Activated naive CD4-positive, alpha-beta T cell treated with anti-CD3 and anti-CD28 coated beads for 36 hours (primary cell): ENCODE measurements at regions not wholly inside any gene's neighbourhood (a gene's known extent, or its start where the extent isn't known, plus 50 kb on each side); places are given as distances from the start of the nearest gene placed in this dataset.
"Not testable (repeated sequence)": the region's sequence is repeated elsewhere in the genome, so short reads cannot be mapped to it uniquely, and the experiment has no call there.

Source experiments
- CTCF ChIA-PET: fragments of 350-600 bp; sonication (Branson Sonifier 250); formaldehyde crosslinking; loops from one replicate; lab custom pipeline; 2021; ENCODE audit warnings: antibody characterized with exemption; lab: Charles Lee
- DNase-seq: peaks from one replicate; pipeline ENCODE4 v3.0.0-alpha.2; 2020
- H3K27ac Mint-ChIP-seq: one replicate; pipeline ENCODE4 v1.8.0; 2021; ENCODE audit warnings: mild to moderate bottlenecking, mixed read lengths
- H3K27me3 Mint-ChIP-seq: one replicate; pipeline ENCODE4 v1.8.0; 2021; ENCODE audit warnings: low read depth, mixed read lengths
- H3K36me3 Mint-ChIP-seq: one replicate; pipeline ENCODE4 v1.8.0; 2021; ENCODE audit warnings: low read depth, mixed read lengths
- H3K4me1 Mint-ChIP-seq: one replicate; pipeline ENCODE4 v1.8.0; 2021; ENCODE audit warnings: low read depth, mixed read lengths
- H3K4me3 Mint-ChIP-seq: one replicate; pipeline ENCODE4 v1.8.0; 2021; ENCODE audit warnings: mild to moderate bottlenecking, moderate library complexity, mixed read lengths
- H3K9me3 Mint-ChIP-seq: one replicate; pipeline ENCODE4 v1.8.0; 2021; ENCODE audit warnings: mixed read lengths
- intact Hi-C: fragments of 100-400 bp; cut with micrococcal nuclease; formaldehyde crosslinking; loops from one replicate; pipeline ENCODE4 v1.15.1; 2023

DNA sequence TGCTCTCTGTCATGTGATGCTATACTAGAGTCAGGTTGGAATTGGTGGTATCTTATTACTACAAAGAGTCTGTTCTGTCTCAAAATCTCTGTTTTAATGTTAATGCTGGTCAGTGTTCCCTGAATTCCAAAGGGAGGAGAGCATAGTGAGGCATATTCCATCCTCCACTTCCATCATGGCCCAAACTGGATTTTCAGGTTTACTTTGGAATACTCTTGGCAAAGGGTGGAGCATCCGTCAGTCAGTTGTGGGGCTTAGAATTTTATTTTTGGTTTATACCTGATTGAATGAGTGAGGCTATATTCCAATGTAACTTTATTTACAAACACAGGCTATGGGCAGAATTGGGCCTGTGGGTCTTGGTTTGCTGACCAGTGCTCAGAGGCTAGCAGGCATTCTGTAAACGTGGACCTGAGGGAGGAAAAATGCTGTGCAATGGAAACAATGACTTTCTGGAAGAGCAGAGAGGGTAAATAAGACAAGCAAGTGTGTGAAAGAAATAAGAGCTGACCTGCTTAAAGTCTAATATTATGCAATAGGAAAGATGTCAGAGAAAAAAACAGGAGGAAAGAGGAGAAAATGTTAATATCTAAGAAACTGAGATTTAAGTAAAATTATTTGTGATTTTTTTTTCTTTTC lies 106.2 kb upstream of the CLINT1 start:
- H3K27me3 Mint-ChIP-seq: no peaks in the 10 kb centered on the region
- CTCF ChIA-PET: interaction anchor here (0.7 kb wide), 1 partner anchor 533 kb away, joined by 3 read pairs; no protein-coding TSS in a partner anchor
- no peak overlapping the region for H3K4me3 Mint-ChIP-seq
- DNase-seq: no peak
- no peak overlapping the region for H3K27ac Mint-ChIP-seq
- H3K4me1 Mint-ChIP-seq: no peaks in the 10 kb centered on the region
- H3K36me3 Mint-ChIP-seq: no peaks in the 10 kb centered on the region
- intact Hi-C loops: no loop called here
- no peaks in the 10 kb centered on the region for H3K9me3 Mint-ChIP-seq

DNA sequence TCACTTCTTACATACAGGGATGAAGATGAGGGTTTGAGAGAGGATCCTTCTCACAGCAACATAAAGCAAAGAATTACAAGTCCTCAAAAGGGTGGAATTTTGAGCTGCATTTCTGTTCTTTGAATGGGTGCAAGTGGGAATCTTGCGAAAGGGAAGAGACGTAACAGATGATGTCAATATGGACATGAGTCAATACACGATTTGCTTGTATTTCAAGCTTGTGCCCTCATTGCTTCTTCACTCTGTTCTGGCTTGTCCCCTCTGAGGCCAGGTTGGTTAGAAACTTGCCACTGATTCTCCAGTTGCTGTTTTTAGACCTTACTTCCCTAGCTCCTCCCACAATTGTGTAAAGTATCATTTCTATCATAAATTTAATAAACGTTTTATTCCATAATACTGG lies 104.8 kb upstream of the CLINT1 start:
- CTCF ChIA-PET: no interaction called here
- intact Hi-C loops: no loop called here
- Mint-ChIP-seq H3K36me3 (no peaks in the 10 kb centered on the region), H3K4me3 (no peak overlapping the region), H3K27ac (no peak overlapping the region), H3K9me3 (no peaks in the 10 kb centered on the region), H3K27me3 (no peaks in the 10 kb centered on the region), H3K4me1 (no peaks in the 10 kb centered on the region)
- no peak for DNase-seq

DNA sequence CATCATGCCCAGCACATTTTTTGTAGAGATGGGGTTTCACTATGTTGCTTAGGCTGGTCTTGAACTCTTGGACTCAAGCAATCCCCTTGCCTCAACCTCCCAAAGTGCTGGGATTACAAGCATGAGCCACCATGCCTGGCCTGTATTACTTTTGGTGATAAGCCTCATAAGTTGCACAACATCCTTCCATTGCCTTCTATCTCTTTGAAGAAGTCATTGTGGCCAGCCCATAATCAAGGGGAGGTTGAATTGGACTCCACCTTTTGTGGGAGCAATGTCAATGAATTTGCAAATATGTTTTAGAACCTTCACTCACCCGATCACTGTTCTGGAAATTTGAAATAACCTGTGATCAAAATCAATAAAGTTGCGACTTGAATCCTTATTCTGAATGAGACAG lies 104.3 kb upstream of the CLINT1 start:
- CTCF ChIA-PET: no interaction called here
- Mint-ChIP-seq H3K27me3 (no peaks in the 10 kb centered on the region), H3K27ac (no peak overlapping the region), H3K4me1 (no peaks in the 10 kb centered on the region), H3K9me3 (no peaks in the 10 kb centered on the region), H3K4me3 (no peak overlapping the region), H3K36me3 (no peaks in the 10 kb centered on the region)
- intact Hi-C loops: no loop called here
- no peak for DNase-seq

DNA sequence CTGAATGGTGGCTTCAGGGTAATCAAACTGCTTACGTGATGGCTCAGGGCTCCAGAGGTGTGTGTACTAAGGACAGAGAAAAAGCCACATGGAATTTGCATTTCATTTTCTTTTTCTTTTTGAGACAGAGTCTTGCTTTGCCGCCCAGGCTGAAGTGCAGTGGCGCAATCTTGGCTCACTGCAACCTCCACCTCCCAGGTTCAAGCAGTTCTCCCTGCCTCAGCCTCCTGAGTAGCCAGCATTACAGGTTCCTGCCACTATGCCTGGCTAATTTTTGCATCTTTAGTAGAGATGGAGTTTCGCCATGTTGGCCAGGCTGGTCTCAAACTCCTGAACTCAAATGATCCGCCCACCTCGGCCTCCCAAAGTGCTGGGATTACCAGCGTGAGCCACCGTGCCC lies 103.7 kb upstream of the CLINT1 start:
- H3K4me3 Mint-ChIP-seq, H3K9me3 Mint-ChIP-seq, DNase-seq, H3K36me3 Mint-ChIP-seq, H3K4me1 Mint-ChIP-seq, H3K27me3 Mint-ChIP-seq, H3K27ac Mint-ChIP-seq, intact Hi-C loops: not testable (repeated sequence)
- CTCF ChIA-PET: interaction anchor here (1.3 kb wide), 1 partner anchor 14 kb away, joined by 6 read pairs; no protein-coding TSS in a partner anchor

DNA sequence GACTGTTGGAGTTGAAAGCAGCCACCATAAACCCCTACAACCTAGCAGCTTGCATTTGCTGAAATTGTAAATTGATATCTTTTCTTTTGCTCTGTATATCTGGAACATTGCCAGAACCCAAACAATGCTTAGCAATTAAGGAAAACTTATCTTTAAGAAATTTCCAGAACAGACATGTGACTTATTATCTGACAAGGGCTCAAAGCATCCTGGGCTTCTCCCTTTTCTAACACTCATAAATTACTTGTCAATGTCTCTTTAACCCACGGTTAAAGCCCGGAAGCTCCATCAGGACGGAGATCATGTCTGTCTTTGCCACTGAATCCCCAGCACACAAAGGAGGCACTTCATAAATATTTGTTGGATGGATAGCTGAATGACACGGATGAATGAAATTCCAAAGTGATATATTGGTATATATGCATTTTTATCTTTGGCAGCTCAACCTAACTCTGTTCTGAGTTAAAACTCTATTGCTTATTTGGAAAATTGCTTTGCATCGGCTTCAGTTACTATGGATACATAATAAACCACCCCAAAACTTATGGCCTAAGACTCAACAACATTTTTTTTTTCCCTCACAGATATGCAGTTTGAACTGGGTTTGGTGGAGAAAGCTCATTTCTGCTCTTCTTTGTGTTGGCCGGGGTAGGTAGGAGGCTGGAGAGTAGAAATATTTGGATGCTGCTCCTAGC lies 103.1 kb upstream of the CLINT1 start:
- H3K27me3 Mint-ChIP-seq: peaks cover 2% of the 10 kb centered on the region
- CTCF ChIA-PET: interaction anchor here (0.9 to 1.3 kb wide), 2 partner anchors 10 to 13 kb away, joined by 3 to 6 read pairs; no protein-coding TSS in a partner anchor
- H3K27ac Mint-ChIP-seq: no peak overlapping the region
- H3K4me3 Mint-ChIP-seq: no peak overlapping the region
- H3K4me1 Mint-ChIP-seq: no peaks in the 10 kb centered on the region
- DNase-seq: no peak
- intact Hi-C loops: no loop called here
- no peaks in the 10 kb centered on the region for H3K9me3 Mint-ChIP-seq
- no peaks in the 10 kb centered on the region for H3K36me3 Mint-ChIP-seq

DNA sequence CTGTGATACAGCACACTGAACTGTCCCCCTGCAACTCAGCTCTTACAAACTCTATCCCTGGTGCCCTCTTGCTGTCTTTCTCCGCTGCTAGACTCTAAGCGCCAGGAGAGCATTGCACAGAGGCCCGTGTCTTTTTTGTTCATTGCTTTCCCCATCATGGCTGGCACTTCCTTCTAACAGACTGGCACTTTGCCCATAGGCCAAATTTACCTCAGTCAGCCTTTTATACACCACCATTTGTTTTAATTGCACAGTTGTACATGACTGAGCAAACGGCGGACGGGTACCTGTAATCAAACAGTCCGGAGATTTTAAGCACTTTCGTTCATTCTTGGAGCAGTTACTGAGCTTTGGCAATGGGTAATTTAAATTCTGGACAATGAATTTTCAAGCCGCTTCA lies 102.2 kb upstream of the CLINT1 start:
- H3K36me3 Mint-ChIP-seq: no peaks in the 10 kb centered on the region
- peaks cover 3% of the 10 kb centered on the region for H3K4me1 Mint-ChIP-seq
- no peak overlapping the region for H3K27ac Mint-ChIP-seq
- CTCF ChIA-PET: interaction anchor here (0.9 kb wide), 1 partner anchor 11 kb away, joined by 3 read pairs; no protein-coding TSS in a partner anchor
- intact Hi-C loops: no loop called here
- peaks cover 5% of the 10 kb centered on the region for H3K27me3 Mint-ChIP-seq
- no peaks in the 10 kb centered on the region for H3K9me3 Mint-ChIP-seq
- H3K4me3 Mint-ChIP-seq: no peak overlapping the region
- no peak for DNase-seq

- DNase-seq: no peak
- Mint-ChIP-seq H3K36me3 (no peaks in the 10 kb centered on the region), H3K4me3 (no peak overlapping the region), H3K9me3 (no peaks in the 10 kb centered on the region), H3K27ac (no peak overlapping the region), H3K4me1 (peaks cover 3% of the 10 kb centered on the region), H3K27me3 (peaks cover 5% of the 10 kb centered on the region)
- intact Hi-C loops: no loop called here
- CTCF ChIA-PET: interaction anchor here (1.2 kb wide), 1 partner anchor 145 kb away, joined by 4 read pairs; no protein-coding TSS in a partner anchor
Observed at GRCh38 chr5:157959370-157959769, 100.4 kb upstream of the CLINT1 start.

GRCh38 chr5:157956271-157956885 lies 97.4 kb upstream of the CLINT1 start:
- no peaks in the 10 kb centered on the region for H3K36me3 Mint-ChIP-seq
- H3K27me3 Mint-ChIP-seq: peaks cover 5% of the 10 kb centered on the region
- no peak overlapping the region for H3K27ac Mint-ChIP-seq
- no peaks in the 10 kb centered on the region for H3K9me3 Mint-ChIP-seq
- H3K4me3 Mint-ChIP-seq: no peak overlapping the region
- DNase-seq: no peak
- CTCF ChIA-PET: no interaction called here
- intact Hi-C loops: no loop called here
- peaks cover 3% of the 10 kb centered on the region for H3K4me1 Mint-ChIP-seq

DNA sequence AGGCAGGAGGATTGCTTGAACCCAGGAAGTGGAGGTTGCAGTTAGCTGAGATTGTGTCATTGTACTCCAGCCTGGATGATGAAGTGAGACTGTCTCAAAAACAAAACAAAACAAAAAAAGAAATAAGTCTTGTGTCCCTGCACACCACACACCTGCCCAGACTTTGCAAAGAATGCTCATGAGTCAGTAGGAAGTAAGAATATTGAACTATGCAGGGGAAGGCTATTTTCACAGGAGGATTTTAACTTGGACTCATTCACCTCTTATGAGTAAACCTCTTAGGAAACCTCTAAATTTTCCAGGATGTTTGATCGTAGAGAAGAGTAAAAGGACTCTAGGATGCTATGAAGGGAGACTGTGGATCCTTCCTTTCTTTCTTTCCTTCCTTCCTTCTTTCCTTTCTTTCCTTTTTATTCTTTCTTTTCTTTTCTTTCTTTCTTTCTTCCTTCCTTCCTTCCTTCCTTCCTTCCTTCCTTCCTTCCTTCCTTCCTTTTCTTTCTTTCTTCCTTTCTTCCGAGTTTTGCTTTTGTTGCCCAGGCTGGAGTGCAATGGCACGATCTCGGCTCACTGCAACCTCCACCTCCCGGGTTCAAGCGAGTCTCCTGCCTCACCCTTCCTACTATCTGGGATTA lies 96.7 kb upstream of the CLINT1 start:
- intact Hi-C loops: no loop called here
- Mint-ChIP-seq H3K9me3 (no peaks in the 10 kb centered on the region), H3K4me3 (no peak overlapping the region), H3K27me3 (peaks cover 5% of the 10 kb centered on the region), H3K36me3 (no peaks in the 10 kb centered on the region), H3K27ac (no peak overlapping the region), H3K4me1 (peaks cover 3% of the 10 kb centered on the region)
- no peak for DNase-seq
- CTCF ChIA-PET: interaction anchor here (1.6 kb wide), 1 partner anchor 194 kb away, joined by 5 read pairs; no protein-coding TSS in a partner anchor

GRCh38 chr5:157952374-157952685 lies 93.4 kb upstream of the CLINT1 start:
- Mint-ChIP-seq H3K27me3 (peaks cover 7% of the 10 kb centered on the region), H3K27ac (no peak overlapping the region), H3K36me3 (no peaks in the 10 kb centered on the region), H3K4me3 (no peak overlapping the region), H3K4me1 (peaks cover 7% of the 10 kb centered on the region), H3K9me3 (no peaks in the 10 kb centered on the region)
- CTCF ChIA-PET: interaction anchor here (0.5 to 2.0 kb wide), 8 partner anchors 18 to 193 kb away, joined by 3 to 6 read pairs (median 4); no protein-coding TSS in a partner anchor
- intact Hi-C loops: no loop called here
- no peak for DNase-seq

DNA sequence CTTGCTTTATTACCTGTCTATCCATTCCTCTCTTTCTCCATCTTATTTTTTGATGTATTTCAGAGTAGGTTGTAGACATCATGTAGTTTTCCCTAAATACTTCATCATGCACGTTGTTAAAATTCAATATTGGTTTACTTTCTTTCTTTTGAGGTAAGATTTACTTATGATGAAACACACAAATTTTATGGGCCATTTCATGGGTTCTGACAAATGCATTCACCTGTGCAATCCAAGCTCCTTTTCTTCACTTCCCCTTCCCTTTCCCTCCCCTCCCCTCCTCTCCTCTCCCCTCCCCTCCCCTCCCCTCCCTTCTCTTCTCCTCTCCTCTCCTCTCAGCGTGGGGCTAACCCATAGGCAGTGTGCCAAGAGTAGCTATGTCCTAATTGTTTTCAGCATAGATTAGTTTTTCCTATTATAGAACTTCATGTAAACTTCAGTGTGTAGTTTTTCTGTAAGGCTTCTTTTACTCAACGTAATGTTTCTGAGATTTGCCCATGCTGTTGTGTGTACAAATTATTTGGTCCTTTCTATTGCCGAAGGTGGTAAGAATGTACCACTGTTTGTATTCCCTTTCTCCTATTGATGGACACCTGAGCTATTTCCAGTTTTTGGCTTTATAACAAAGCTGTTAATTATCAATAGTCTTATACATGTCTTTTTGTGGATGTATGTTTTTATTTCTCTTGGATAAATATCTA lies 92.9 kb upstream of the CLINT1 start:
- intact Hi-C loops: no loop called here
- Mint-ChIP-seq H3K4me1 (peaks cover 6% of the 10 kb centered on the region), H3K9me3 (no peaks in the 10 kb centered on the region), H3K27me3 (peaks cover 5% of the 10 kb centered on the region), H3K4me3 (no peak overlapping the region), H3K36me3 (no peaks in the 10 kb centered on the region), H3K27ac (no peak overlapping the region)
- DNase-seq: no peak
- CTCF ChIA-PET: interaction anchor here (0.5 to 4.0 kb wide), 10 partner anchors 17 to 192 kb away, joined by 3 to 75 read pairs (median 4); no protein-coding TSS in a partner anchor

- intact Hi-C loops: loop anchor here (1.0 to 5.0 kb wide), 2 partner anchors 31 to 282 kb away; no protein-coding TSS in a partner anchor
- DNase-seq: no peak
- no peak overlapping the region for H3K27ac Mint-ChIP-seq
Observed at GRCh38 chr5:157949520-157949919, 90.6 kb upstream of the CLINT1 start.

More at GRCh38 chr5:157949520-157949919, 90.6 kb upstream of the CLINT1 start:
- Mint-ChIP-seq H3K36me3 (no peaks in the 10 kb centered on the region), H3K27me3 (peaks cover 4% of the 10 kb centered on the region), H3K4me3 (no peak overlapping the region), H3K9me3 (no peaks in the 10 kb centered on the region), H3K4me1 (peaks cover 4% of the 10 kb centered on the region)
- CTCF ChIA-PET: interaction anchor here (0.5 to 4.0 kb wide), 35 partner anchors 11 to 771 kb away, joined by 3 to 75 read pairs (median 4); no protein-coding TSS in a partner anchor
